ENCODE measurements at regions not wholly inside any gene's neighbourhood (a gene's known extent, or its start where the extent isn't known, plus 50 kb on each side); places are given as distances from the start of the nearest gene placed in this dataset.

DNA sequence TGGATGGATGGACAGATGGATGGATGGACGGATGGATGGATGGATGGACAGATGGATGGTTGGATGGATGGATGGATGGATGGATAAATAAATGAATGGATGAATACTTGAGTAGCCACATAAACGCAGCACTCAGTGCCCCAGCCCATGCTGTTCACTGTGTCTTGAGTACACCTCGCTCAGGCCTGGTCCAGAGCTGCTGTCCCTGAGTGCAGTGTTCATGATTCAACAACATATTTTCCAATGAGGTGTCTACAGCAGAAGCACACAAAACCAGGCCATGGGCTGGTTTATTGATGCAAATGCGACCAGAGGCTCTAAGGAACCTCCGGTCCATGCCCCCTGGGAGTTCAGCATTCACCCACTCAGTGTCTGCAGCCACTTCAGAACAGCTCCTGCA, 584.3 kb downstream of the BRD1 start (continued):
- TF ChIP-seq, protein P1, sequence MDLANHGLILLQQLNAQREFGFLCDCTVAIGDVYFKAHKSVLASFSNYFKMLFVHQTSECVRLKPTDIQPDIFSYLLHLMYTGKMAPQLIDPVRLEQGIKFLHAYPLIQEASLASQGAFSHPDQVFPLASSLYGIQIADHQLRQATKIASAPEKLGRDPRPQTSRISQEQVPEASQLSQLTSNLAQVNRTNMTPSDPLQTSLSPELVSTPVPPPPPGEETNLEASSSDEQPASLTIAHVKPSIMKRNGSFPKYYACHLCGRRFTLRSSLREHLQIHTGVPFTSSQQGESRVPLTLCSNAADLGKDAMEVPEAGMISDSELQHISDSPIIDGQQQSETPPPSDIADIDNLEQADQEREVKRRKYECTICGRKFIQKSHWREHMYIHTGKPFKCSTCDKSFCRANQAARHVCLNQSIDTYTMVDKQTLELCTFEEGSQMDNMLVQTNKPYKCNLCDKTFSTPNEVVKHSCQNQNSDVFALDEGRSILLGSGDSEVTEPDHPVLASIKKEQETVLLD (CRISPR knock-in tag; IDR thresholded peaks at IDR 0.05; ENCODE audit: low read depth): no peak
- no peak for TF ChIP-seq ZNF430 (CRISPR knock-in tag; IDR thresholded peaks at IDR 0.05)
- TF ChIP-seq, protein P2, sequence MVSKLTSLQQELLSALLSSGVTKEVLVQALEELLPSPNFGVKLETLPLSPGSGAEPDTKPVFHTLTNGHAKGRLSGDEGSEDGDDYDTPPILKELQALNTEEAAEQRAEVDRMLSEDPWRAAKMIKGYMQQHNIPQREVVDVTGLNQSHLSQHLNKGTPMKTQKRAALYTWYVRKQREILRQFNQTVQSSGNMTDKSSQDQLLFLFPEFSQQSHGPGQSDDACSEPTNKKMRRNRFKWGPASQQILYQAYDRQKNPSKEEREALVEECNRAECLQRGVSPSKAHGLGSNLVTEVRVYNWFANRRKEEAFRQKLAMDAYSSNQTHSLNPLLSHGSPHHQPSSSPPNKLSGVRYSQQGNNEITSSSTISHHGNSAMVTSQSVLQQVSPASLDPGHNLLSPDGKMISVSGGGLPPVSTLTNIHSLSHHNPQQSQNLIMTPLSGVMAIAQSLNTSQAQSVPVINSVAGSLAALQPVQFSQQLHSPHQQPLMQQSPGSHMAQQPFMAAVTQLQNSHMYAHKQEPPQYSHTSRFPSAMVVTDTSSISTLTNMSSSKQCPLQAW (CRISPR knock-in tag; IDR thresholded peaks at IDR 0.05): no peak
- TF ChIP-seq MEF2D (CRISPR knock-in tag; IDR thresholded peaks at IDR 0.05): no peak

DNA sequence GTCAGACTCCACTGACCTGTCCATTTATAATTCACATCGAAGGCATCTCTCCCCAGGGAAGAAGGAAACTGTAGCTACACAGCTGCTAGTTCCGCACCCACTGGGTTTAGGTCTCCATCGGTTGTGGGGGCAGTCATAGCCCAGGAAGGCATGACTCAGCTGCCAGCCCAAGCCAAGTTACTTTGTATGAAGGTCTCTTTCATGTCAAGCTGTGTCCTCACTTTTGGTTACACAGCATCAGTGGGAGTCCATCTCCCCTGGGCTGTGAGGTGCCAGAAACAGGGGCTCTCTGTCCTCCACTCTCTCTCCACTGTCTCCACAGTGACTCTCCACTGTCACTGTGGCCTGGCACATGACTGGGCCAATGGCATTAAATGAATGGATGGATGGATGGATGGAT, 585.2 kb downstream of the BRD1 start:
- Histone ChIP-seq H3K9me3 (ENCODE audit: low read length) (no peaks in the 10 kb centered on the region), H3K4me1 (ENCODE audit: insufficient read depth, low read length) (no peaks in the 10 kb centered on the region), H3K79me2 (ENCODE audit: insufficient read depth, low read length) (no peaks in the 10 kb centered on the region), H3K9ac (ENCODE audit: insufficient read depth, low read depth, low read length) (no peak overlapping the region), H3K36me3 (replicated peaks in 1 of 2; ENCODE audit: control insufficient read depth in 1 of 2, insufficient read depth in 2 of 2, low read length in 2 of 2) (no peaks in the 10 kb centered on the region), H4K20me1 (ENCODE audit: insufficient read depth, low read length) (no peaks in the 10 kb centered on the region), H3K4me3 (replicated peaks in 1 of 3; ENCODE audit: insufficient read depth in 1 of 3, low read depth in 2 of 3, low read length in 3 of 3) (no peak overlapping the region), H3K27ac (ENCODE audit: extremely low read length, insufficient read depth, low read length) (no peak overlapping the region), H3K4me2 (ENCODE audit: low read depth, low read length) (no peak overlapping the region), H3K27me3 (ENCODE audit: control insufficient read depth in 1 of 2, insufficient read depth in 2 of 2, low read length in 2 of 2) (peaks cover 3 to 30% of the 10 kb centered on the region in 2 experiments; a peak in 4 of 5 replicates), H2AFZ (ENCODE audit: low read length) (no peak overlapping the region)
- 11% methylated on average over 1 of the region's 3 CpGs for WGBS (ENCODE audit: low lambda C conversion rate)
- DNase-seq (ENCODE audit: low spot score) (no peak), ATAC-seq (no peak), FAIRE-seq (no peak)
- intact Hi-C loops (cut with micrococcal nuclease; ENCODE audit: unreplicated experiment) (no loop called here), in situ Hi-C loops (cut with HindIII; ENCODE audit: extremely low pct_ligation_motif_present, low pct_unique_long_range_greater_than_20kb) (no loop called here)
- CTCF ChIA-PET (ENCODE audit: low intra/inter-chr PET ratio, low total read pairs): no interaction called here
- BruUV-seq (replicated peaks): no TSS peak
- POLR2A ChIA-PET: no interaction called here
- TF ChIP-seq, protein P3, sequence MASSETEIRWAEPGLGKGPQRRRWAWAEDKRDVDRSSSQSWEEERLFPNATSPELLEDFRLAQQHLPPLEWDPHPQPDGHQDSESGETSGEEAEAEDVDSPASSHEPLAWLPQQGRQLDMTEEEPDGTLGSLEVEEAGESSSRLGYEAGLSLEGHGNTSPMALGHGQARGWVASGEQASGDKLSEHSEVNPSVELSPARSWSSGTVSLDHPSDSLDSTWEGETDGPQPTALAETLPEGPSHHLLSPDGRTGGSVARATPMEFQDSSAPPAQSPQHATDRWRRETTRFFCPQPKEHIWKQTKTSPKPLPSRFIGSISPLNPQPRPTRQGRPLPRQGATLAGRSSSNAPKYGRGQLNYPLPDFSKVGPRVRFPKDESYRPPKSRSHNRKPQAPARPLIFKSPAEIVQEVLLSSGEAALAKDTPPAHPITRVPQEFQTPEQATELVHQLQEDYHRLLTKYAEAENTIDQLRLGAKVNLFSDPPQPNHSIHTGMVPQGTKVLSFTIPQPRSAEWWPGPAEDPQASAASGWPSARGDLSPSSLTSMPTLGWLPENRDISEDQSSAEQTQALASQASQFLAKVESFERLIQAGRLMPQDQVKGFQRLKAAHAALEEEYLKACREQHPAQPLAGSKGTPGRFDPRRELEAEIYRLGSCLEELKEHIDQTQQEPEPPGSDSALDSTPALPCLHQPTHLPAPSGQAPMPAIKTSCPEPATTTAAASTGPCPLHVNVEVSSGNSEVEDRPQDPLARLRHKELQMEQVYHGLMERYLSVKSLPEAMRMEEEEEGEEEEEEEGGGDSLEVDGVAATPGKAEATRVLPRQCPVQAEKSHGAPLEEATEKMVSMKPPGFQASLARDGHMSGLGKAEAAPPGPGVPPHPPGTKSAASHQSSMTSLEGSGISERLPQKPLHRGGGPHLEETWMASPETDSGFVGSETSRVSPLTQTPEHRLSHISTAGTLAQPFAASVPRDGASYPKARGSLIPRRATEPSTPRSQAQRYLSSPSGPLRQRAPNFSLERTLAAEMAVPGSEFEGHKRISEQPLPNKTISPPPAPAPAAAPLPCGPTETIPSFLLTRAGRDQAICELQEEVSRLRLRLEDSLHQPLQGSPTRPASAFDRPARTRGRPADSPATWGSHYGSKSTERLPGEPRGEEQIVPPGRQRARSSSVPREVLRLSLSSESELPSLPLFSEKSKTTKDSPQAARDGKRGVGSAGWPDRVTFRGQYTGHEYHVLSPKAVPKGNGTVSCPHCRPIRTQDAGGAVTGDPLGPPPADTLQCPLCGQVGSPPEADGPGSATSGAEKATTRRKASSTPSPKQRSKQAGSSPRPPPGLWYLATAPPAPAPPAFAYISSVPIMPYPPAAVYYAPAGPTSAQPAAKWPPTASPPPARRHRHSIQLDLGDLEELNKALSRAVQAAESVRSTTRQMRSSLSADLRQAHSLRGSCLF (CRISPR knock-in tag; IDR thresholded peaks at IDR 0.05; ENCODE audit: borderline replicate concordance): no peak
- TF ChIP-seq HNF4G (IDR thresholded peaks at IDR 0.05; ENCODE audit: borderline replicate concordance, low read depth, low read length): no peak
- TF ChIP-seq HNF4G (CRISPR knock-in tag; IDR thresholded peaks at IDR 0.05; ENCODE audit: borderline replicate concordance, low read depth): no peak
- TF ChIP-seq ZNF224 (CRISPR knock-in tag; IDR thresholded peaks at IDR 0.05): no peak
- no peak for TF ChIP-seq ZNF329 (CRISPR knock-in tag; IDR thresholded peaks at IDR 0.05; ENCODE audit: low read depth)
- TF ChIP-seq, protein P4, sequence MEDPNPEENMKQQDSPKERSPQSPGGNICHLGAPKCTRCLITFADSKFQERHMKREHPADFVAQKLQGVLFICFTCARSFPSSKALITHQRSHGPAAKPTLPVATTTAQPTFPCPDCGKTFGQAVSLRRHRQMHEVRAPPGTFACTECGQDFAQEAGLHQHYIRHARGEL (CRISPR knock-in tag; IDR thresholded peaks at IDR 0.05): no peak
- TF ChIP-seq ZNF501 (CRISPR knock-in tag; IDR thresholded peaks at IDR 0.05): no peak
- TF ChIP-seq, protein P5, sequence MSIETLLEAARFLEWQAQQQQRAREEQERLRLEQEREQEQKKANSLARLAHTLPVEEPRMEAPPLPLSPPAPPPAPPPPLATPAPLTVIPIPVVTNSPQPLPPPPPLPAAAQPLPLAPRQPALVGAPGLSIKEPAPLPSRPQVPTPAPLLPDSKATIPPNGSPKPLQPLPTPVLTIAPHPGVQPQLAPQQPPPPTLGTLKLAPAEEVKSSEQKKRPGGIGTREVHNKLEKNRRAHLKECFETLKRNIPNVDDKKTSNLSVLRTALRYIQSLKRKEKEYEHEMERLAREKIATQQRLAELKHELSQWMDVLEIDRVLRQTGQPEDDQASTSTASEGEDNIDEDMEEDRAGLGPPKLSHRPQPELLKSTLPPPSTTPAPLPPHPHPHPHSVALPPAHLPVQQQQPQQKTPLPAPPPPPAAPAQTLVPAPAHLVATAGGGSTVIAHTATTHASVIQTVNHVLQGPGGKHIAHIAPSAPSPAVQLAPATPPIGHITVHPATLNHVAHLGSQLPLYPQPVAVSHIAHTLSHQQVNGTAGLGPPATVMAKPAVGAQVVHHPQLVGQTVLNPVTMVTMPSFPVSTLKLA (IDR thresholded peaks at IDR 0.05): no peak
- no peak for TF ChIP-seq CC2D1A (CRISPR knock-in tag; IDR thresholded peaks at IDR 0.05)
- TF ChIP-seq JARID2 (CRISPR knock-in tag; IDR thresholded peaks at IDR 0.05; ENCODE audit: insufficient replicate concordance): no peak
- TF ChIP-seq MAFG (CRISPR knock-in tag; IDR thresholded peaks at IDR 0.05): no peak

All from HepG2 (cell line).